Suprapubic skin (tissue), 3 donors: ENCODE measurements at regions not wholly inside any gene's neighbourhood (a gene's known extent, or its start where the extent isn't known, plus 50 kb on each side); places are given as distances from the start of the nearest gene placed in this dataset.

Source experiments
- EP300 ChIP-seq: sonication (generic); formaldehyde crosslinking; IDR thresholded peaks from one replicate; pipeline ENCODE4 v1.6.1; 2017; ENCODE audit warnings: antibody characterized with exemption
- POLR2A ChIP-seq, 2 donors: fragments of 450-650 bp; IDR thresholded peaks; one replicate each; pipeline ENCODE4 v1.6.1; 2017; ENCODE audit warnings: antibody characterized with exemption in 2 of 2, mild to moderate bottlenecking in 2 of 2, moderate library complexity in 2 of 2
- TF ChIP-seq, protein P1 (sequence below), 2 donors: fragments of 200-600 bp in 1 of 2; fragments of 450-650 bp in 1 of 2; sonication (generic) in 1 of 2; IDR thresholded peaks; one replicate each; pipeline ENCODE4 v1.5.1; 2016 to 2019; ENCODE audit warnings: antibody characterized with exemption in 2 of 2, mild to moderate bottlenecking in 1 of 2, moderate library complexity in 1 of 2

DNA sequence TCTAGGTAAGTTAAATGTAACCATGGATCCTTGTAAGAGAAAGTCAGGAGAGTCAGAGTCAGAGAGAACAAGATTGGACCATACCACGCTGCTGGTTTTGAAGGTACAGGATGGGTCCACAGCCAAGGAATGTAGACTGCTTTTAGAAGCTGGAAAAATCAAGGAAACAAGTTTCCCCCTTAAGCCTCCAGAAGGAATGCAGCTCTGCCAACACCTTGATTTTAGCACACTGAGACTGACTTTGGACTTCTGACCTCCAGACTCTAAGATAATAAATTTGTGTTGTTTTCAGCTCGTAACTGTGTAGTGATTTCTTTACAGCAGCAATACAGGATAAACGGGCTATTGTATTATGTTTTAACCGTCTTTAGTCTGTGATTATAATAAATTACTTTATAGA is 108.0 kb upstream of the USP38 start:
- TF ChIP-seq POLR2A (IDR thresholded peaks at IDR 0.05) (no peak), EP300 (no peak)
- TF ChIP-seq, protein P1, sequence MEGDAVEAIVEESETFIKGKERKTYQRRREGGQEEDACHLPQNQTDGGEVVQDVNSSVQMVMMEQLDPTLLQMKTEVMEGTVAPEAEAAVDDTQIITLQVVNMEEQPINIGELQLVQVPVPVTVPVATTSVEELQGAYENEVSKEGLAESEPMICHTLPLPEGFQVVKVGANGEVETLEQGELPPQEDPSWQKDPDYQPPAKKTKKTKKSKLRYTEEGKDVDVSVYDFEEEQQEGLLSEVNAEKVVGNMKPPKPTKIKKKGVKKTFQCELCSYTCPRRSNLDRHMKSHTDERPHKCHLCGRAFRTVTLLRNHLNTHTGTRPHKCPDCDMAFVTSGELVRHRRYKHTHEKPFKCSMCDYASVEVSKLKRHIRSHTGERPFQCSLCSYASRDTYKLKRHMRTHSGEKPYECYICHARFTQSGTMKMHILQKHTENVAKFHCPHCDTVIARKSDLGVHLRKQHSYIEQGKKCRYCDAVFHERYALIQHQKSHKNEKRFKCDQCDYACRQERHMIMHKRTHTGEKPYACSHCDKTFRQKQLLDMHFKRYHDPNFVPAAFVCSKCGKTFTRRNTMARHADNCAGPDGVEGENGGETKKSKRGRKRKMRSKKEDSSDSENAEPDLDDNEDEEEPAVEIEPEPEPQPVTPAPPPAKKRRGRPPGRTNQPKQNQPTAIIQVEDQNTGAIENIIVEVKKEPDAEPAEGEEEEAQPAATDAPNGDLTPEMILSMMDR (IDR thresholded peaks at IDR 0.05): no peak
